Natural killer cell (primary cell): ENCODE measurements at regions not wholly inside any gene's neighbourhood (a gene's known extent, or its start where the extent isn't known, plus 50 kb on each side); places are given as distances from the start of the nearest gene placed in this dataset.

Experiments used
- ATAC-seq, 3 donors: fragments of 150-1000 bp in 2 of 3; fragments of 200-7000 bp in 1 of 3; cut with Tn5 transposase; 1 replicate in 1 of 3; 2 replicates in 2 of 3; pipeline ENCODE4 v1.10.0; 2021; ENCODE audit warnings: mild to moderate bottlenecking in 2 of 3, moderate library complexity in 2 of 3
- DNase-seq, 2 donors: peaks; one replicate each; pipeline versions ENCODE4 v3.0.0 to v3.0.0-alpha.2; 2013 to 2021; ENCODE audit warnings: mixed read lengths in 1 of 2
- H3K27ac ChIP-seq: one replicate; pipeline ENCODE4 v1.5.1; 2013; ENCODE audit warnings: mild to moderate bottlenecking, low read length
- H3K27me3 ChIP-seq: one replicate; pipeline ENCODE4 v1.6.1; 2013; ENCODE audit warnings: low read length; ENCODE audit not compliant: control insufficient read depth, insufficient read depth
- H3K36me3 ChIP-seq: one replicate; pipeline ENCODE4 v1.6.1; 2013; ENCODE audit warnings: low read length; ENCODE audit not compliant: control insufficient read depth, insufficient read depth
- H3K4me1 ChIP-seq: one replicate; pipeline ENCODE4 v1.6.1; 2013; ENCODE audit warnings: low read length; ENCODE audit not compliant: control insufficient read depth, insufficient read depth
- H3K4me3 ChIP-seq: one replicate; pipeline ENCODE4 v1.5.1; 2013; ENCODE audit warnings: low read length
- H3K9me3 ChIP-seq: one replicate; pipeline ENCODE4 v1.6.1; 2013; ENCODE audit warnings: low read length; ENCODE audit not compliant: control insufficient read depth, insufficient read depth
- H3K27ac Mint-ChIP-seq, 2 donors: one replicate each; pipeline ENCODE4 v1.8.0; 2022; ENCODE audit warnings: mild to moderate bottlenecking in 2 of 2, mixed read lengths in 2 of 2, moderate library complexity in 1 of 2
- H3K27me3 Mint-ChIP-seq, 2 donors: one replicate each; pipeline ENCODE4 v1.8.0; 2022; ENCODE audit warnings: low read depth in 2 of 2, mixed read lengths in 2 of 2
- H3K36me3 Mint-ChIP-seq: one replicate; pipeline ENCODE4 v1.8.0; 2022; ENCODE audit warnings: mixed read lengths
- H3K4me1 Mint-ChIP-seq, 2 donors: one replicate each; pipeline ENCODE4 v1.8.0; 2022; ENCODE audit warnings: mixed read lengths in 2 of 2
- H3K4me3 Mint-ChIP-seq: one replicate; pipeline ENCODE4 v1.8.0; 2022; ENCODE audit warnings: mild to moderate bottlenecking, moderate library complexity, mixed read lengths
- H3K9me3 Mint-ChIP-seq, 2 donors: one replicate each; pipeline ENCODE4 v1.8.0; 2022; ENCODE audit warnings: mixed read lengths in 2 of 2
- WGBS: methylation state at CpG from one replicate; pipeline ENCODE4 v1.1.7; 2013; ENCODE audit warnings: missing lambda C conversion rate; ENCODE audit not compliant: insufficient coverage; 5-methylcytosine and 5-hydroxymethylcytosine counted together
- intact Hi-C: fragments of 100-400 bp; cut with micrococcal nuclease; formaldehyde crosslinking; loops from one replicate; pipeline ENCODE4 v1.14.2; 2022
- TF ChIP-seq, protein P1 (sequence below): fragments of 200-600 bp; IDR thresholded peaks from one replicate; pipeline ENCODE4 v1.8.0; 2022; ENCODE audit warnings: antibody characterized with exemption

DNA sequence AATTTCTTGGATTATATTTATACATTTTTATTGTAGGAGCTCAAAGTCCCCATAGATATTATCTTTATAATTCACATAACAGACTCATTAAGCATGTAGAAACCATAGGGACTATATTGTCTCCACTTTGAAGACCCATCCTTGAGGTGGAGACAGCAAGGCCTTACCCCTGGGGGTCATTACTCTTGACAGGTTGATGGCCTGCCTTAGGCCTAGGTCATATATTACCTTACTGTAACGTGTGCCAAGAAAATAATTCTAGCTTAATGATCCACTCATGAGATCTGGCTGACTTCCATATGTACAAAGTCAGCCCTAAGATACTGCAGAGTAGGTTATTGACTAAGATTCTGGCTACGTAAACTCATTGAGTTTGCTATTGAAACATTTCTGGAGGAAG is 65.4 kb upstream of the GLS start:
- peaks cover 5% of the 10 kb centered on the region for H3K4me1 ChIP-seq
- no peaks in the 10 kb centered on the region for H3K9me3 ChIP-seq
- no peaks in the 10 kb centered on the region for H3K36me3 ChIP-seq
- TF ChIP-seq, protein P1, sequence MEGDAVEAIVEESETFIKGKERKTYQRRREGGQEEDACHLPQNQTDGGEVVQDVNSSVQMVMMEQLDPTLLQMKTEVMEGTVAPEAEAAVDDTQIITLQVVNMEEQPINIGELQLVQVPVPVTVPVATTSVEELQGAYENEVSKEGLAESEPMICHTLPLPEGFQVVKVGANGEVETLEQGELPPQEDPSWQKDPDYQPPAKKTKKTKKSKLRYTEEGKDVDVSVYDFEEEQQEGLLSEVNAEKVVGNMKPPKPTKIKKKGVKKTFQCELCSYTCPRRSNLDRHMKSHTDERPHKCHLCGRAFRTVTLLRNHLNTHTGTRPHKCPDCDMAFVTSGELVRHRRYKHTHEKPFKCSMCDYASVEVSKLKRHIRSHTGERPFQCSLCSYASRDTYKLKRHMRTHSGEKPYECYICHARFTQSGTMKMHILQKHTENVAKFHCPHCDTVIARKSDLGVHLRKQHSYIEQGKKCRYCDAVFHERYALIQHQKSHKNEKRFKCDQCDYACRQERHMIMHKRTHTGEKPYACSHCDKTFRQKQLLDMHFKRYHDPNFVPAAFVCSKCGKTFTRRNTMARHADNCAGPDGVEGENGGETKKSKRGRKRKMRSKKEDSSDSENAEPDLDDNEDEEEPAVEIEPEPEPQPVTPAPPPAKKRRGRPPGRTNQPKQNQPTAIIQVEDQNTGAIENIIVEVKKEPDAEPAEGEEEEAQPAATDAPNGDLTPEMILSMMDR = no peak
- ATAC-seq (no peak), DNase-seq (no peak)
- Mint-ChIP-seq H3K27me3 (no peaks in the 10 kb centered on the region), H3K4me3 (no peak overlapping the region), H3K36me3 (no peaks in the 10 kb centered on the region), H3K27ac (no peak overlapping the region), H3K9me3 (peaks cover 0 to 2% of the 10 kb centered on the region in 2 donors), H3K4me1 (peaks cover 13 to 14% of the 10 kb centered on the region in 2 donors)
- no peak overlapping the region for H3K27ac ChIP-seq
- no peaks in the 10 kb centered on the region for H3K27me3 ChIP-seq
- intact Hi-C loops = no loop called here
- no peak overlapping the region for H3K4me3 ChIP-seq
- WGBS = 96% methylated on average over 2 of the region's 2 CpGs

DNA sequence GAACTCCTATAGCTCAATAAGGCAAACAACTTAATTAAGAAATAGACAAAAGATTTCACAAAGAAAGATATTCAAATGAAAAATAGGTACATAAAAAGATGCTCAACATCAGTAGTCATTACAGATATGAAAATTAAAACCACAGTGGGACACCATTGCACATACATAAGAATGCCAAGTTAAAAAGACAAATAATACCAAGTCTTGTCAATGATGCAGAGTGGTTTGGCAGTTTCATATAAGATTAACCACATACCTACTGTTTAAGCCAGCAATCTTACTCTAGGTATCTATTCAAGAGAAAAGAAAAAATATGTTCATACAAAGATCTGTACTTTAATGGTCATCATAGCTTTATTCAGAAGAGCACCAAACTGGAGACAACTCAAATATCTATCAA is 63.5 kb upstream of the GLS start:
- no peaks in the 10 kb centered on the region for H3K36me3 Mint-ChIP-seq
- Histone ChIP-seq H3K4me1 (peaks cover 5% of the 10 kb centered on the region), H3K27me3 (no peaks in the 10 kb centered on the region), H3K9me3 (no peaks in the 10 kb centered on the region), H3K27ac (no peak overlapping the region), H3K36me3 (no peaks in the 10 kb centered on the region), H3K4me3 (no peak overlapping the region)
- H3K27me3 Mint-ChIP-seq = no peaks in the 10 kb centered on the region
- TF ChIP-seq, protein P1 = no peak
- H3K27ac Mint-ChIP-seq = no peak overlapping the region
- peaks cover 13 to 14% of the 10 kb centered on the region in 2 donors for H3K4me1 Mint-ChIP-seq
- ATAC-seq = no peak
- intact Hi-C loops = no loop called here
- peaks cover 0 to 2% of the 10 kb centered on the region in 2 donors for H3K9me3 Mint-ChIP-seq
- DNase-seq = no peak
- no peak overlapping the region for H3K4me3 Mint-ChIP-seq

DNA sequence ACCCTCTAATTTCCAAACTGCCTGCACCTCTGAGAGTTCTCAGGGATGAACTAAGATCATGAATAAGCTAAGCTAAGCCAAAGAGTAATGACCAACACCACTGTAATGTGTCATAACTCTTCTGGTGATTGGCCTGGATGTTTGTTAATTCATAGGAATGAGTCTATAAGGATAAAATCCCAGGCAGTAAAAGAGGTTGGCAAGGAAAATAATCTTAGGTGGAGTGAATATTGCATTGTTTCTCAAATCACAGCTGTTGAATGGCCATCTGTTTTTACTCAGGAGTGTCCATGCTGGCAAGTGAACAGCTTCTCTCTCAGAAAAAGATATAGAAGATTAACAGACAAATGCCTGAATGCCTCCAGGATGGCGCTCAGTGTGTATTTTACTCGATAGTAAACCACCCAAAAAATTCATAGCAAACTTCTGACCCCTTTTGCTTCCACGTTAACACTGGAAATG is 60.8 kb upstream of the GLS start:
- Histone ChIP-seq H3K36me3 (no peaks in the 10 kb centered on the region), H3K4me3 (no peak overlapping the region), H3K4me1 (no peaks in the 10 kb centered on the region), H3K27ac (no peak overlapping the region), H3K27me3 (no peaks in the 10 kb centered on the region), H3K9me3 (no peaks in the 10 kb centered on the region)
- H3K9me3 Mint-ChIP-seq = peaks cover 0 to 2% of the 10 kb centered on the region in 2 donors
- no peak overlapping the region for H3K4me3 Mint-ChIP-seq
- 81% methylated on average over 2 of the region's 3 CpGs for WGBS
- ATAC-seq (no peak), DNase-seq (no peak)
- no peak overlapping the region for H3K27ac Mint-ChIP-seq
- TF ChIP-seq, protein P1 = no peak
- no peaks in the 10 kb centered on the region for H3K36me3 Mint-ChIP-seq
- H3K27me3 Mint-ChIP-seq = no peaks in the 10 kb centered on the region
- H3K4me1 Mint-ChIP-seq = no peaks in the 10 kb centered on the region
- intact Hi-C loops = no loop called here

DNA sequence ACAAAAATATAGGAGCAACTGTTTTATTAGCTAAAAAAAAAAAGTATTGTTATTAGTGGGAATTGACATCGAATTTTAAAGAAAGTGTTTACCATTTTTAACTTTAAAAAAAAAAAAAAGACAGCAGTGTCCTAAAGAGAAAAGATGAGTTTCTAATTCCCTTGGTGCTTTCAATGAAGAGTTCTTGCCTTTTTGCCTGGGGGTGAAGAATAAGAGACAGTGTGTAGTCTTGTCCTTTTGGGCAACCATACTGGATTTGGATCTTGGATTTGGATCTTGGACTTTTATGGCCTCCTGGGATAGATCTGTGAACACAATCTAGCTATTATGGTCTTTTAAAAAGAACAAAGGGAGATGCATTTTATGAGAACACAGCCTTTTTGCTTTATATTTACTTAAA is 60.2 kb upstream of the GLS start:
- no peak overlapping the region for H3K4me3 Mint-ChIP-seq
- H3K4me1 ChIP-seq = no peaks in the 10 kb centered on the region
- WGBS = no CpG with 5 or more reads among the region's 1 CpG
- no peaks in the 10 kb centered on the region for H3K36me3 ChIP-seq
- H3K27me3 Mint-ChIP-seq = no peaks in the 10 kb centered on the region
- H3K36me3 Mint-ChIP-seq = no peaks in the 10 kb centered on the region
- H3K9me3 Mint-ChIP-seq = peaks cover 0 to 2% of the 10 kb centered on the region in 2 donors
- ATAC-seq (no peak), DNase-seq (no peak)
- H3K4me1 Mint-ChIP-seq = no peaks in the 10 kb centered on the region
- H3K27me3 ChIP-seq = no peaks in the 10 kb centered on the region
- TF ChIP-seq, protein P1 = no peak
- no peak overlapping the region for H3K27ac ChIP-seq
- H3K27ac Mint-ChIP-seq = no peak overlapping the region
- intact Hi-C loops = no loop called here
- no peak overlapping the region for H3K4me3 ChIP-seq
- H3K9me3 ChIP-seq = no peaks in the 10 kb centered on the region
